Thoracic aorta (tissue), 2 donors: ENCODE measurements at regions not wholly inside any gene's neighbourhood (a gene's known extent, or its start where the extent isn't known, plus 50 kb on each side); places are given as distances from the start of the nearest gene placed in this dataset.
"Not testable (repeated sequence)": the region's sequence is repeated elsewhere in the genome, so short reads cannot be mapped to it uniquely, and the experiment has no call there.

Source experiments
- ATAC-seq: fragments of 150-250 bp; one replicate; pipeline ENCODE4 v1.8.0; 2017; ENCODE audit warnings: low read depth; ENCODE audit not compliant: insufficient number of reproducible peaks, low FRiP score
- DNase-seq: peaks from one replicate; pipeline ENCODE4 v3.0.0-alpha.2; 2020; ENCODE audit warnings: low spot score
- H3K27ac ChIP-seq, 2 donors: fragments of 200-600 bp; sonication (generic); 1 replicate in 1 of 2; 2 replicates in 1 of 2; pipeline ENCODE4 v1.5.1; 2016; ENCODE audit warnings: mild to moderate bottlenecking in 2 of 2, moderate library complexity in 2 of 2
- H3K27me3 ChIP-seq: fragments of 200-600 bp; sonication (generic); replicated peaks from 2 replicates; pipeline ENCODE4 v1.6.0; 2016; ENCODE audit warnings: mild to moderate bottlenecking; ENCODE audit not compliant: insufficient read depth
- H3K36me3 ChIP-seq: fragments of 200-600 bp; sonication (generic); one replicate; pipeline ENCODE4 v1.5.1; 2016
- H3K4me1 ChIP-seq, 2 donors: fragments of 200-600 bp; sonication (generic); 1 replicate in 1 of 2; 2 replicates in 1 of 2; pipeline versions ENCODE4 v1.5.1 to v1.6.0; 2016; ENCODE audit warnings: low read depth in 2 of 2, mild to moderate bottlenecking in 1 of 2; ENCODE audit not compliant: control insufficient read depth in 1 of 2
- H3K4me3 ChIP-seq: fragments of 200-600 bp; sonication (generic); 2 replicates; pipeline ENCODE4 v1.5.1; 2016; ENCODE audit warnings: mild to moderate bottlenecking
- H3K9me3 ChIP-seq: fragments of 200-600 bp; sonication (generic); 2 replicates; pipeline ENCODE4 v1.5.1; 2016
- TF ChIP-seq, protein P1 (sequence below): fragments of 200-600 bp; sonication (generic); IDR thresholded peaks from one replicate; pipeline ENCODE4 v1.5.1; 2019; ENCODE audit warnings: antibody characterized with exemption

- TF ChIP-seq, protein P1, sequence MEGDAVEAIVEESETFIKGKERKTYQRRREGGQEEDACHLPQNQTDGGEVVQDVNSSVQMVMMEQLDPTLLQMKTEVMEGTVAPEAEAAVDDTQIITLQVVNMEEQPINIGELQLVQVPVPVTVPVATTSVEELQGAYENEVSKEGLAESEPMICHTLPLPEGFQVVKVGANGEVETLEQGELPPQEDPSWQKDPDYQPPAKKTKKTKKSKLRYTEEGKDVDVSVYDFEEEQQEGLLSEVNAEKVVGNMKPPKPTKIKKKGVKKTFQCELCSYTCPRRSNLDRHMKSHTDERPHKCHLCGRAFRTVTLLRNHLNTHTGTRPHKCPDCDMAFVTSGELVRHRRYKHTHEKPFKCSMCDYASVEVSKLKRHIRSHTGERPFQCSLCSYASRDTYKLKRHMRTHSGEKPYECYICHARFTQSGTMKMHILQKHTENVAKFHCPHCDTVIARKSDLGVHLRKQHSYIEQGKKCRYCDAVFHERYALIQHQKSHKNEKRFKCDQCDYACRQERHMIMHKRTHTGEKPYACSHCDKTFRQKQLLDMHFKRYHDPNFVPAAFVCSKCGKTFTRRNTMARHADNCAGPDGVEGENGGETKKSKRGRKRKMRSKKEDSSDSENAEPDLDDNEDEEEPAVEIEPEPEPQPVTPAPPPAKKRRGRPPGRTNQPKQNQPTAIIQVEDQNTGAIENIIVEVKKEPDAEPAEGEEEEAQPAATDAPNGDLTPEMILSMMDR = no peak
- Histone ChIP-seq H3K9me3 (no peaks in the 10 kb centered on the region), H3K27me3 (no peaks in the 10 kb centered on the region), H3K27ac (no peak overlapping the region), H3K4me1 (peaks cover 0 to 6% of the 10 kb centered on the region in 2 donors), H3K36me3 (no peaks in the 10 kb centered on the region), H3K4me3 (no peak overlapping the region)
- ATAC-seq = no peak
- no peak for DNase-seq
Measured at GRCh38 chr5:135264451-135265440, 134.3 kb downstream of the MACROH2A1 start.

DNA sequence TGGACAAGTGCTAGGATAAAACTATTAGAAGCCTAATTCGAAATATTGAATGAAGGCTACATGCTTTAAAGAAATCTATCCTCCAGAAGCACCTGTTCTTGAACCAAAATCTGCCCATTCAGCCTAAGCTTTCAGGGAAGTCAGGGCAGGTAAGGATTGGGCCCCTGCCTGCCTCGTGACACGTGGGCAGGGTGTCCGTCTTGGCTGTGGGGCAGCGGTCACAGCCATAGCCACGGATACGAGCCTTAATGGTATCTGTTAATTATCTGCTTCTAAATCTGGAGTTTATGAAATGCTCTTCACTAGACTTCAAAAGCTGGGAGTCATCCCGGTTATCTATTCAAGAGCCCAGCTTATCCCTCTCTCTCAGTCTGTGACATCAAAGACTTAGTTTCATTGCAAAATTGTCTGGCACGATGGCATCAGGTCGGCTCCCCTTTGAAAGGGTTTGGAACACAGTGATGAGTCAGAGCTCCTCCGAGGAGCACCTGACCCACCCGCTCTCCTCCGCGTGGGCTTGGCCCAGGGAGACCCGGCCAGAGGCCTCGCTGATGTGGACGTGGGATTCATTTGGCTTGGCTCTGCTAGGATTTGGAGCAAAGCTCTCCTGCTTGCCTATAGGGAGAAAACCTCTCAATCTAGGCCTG, 135.9 kb downstream of the MACROH2A1 start:
- DNase-seq (no peak), ATAC-seq (no peak)
- TF ChIP-seq, protein P1 = no peak
- no peaks in the 10 kb centered on the region for H3K9me3 ChIP-seq
- no peaks in the 10 kb centered on the region for H3K27me3 ChIP-seq
- H3K36me3 ChIP-seq = no peaks in the 10 kb centered on the region
- no peak overlapping the region for H3K27ac ChIP-seq
- H3K4me1 ChIP-seq = no peaks in the 10 kb centered on the region
- no peak overlapping the region for H3K4me3 ChIP-seq

DNA sequence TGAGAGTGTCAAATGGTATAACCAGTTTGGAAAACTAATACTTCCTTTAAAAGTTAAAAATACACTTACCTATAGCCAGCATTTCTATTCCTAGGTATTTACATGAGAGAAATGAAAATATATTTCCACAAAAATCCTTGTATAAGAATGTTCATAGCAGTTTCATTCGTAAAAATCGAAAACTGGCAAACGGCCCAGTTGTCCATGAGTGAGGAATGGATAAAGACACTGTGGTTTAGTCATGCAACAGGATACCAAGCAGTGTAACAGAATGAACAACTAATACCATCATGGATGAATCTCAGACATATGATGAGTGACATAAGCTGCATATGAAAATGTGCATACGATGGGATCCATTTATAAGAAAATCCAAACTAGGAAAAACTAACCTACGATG, 136.7 kb downstream of the MACROH2A1 start:
- TF ChIP-seq, protein P1 = no peak
- H3K9me3 ChIP-seq = no peaks in the 10 kb centered on the region
- H3K4me3 ChIP-seq = no peak overlapping the region

GRCh38 chr5:135260108-135260507, 138.9 kb downstream of the MACROH2A1 start:
- not testable (repeated sequence) for ATAC-seq, DNase-seq

More for the DNA sequence above, 136.7 kb downstream of the MACROH2A1 start:
- Histone ChIP-seq H3K27me3 (no peaks in the 10 kb centered on the region), H3K36me3 (no peaks in the 10 kb centered on the region), H3K27ac (no peak overlapping the region), H3K4me1 (peaks cover 0 to under 1% of the 10 kb centered on the region in 2 donors)
- DNase-seq (no peak), ATAC-seq (no peak)

GRCh38 chr5:135255461-135256178, 143.4 kb downstream of the MACROH2A1 start:
- Histone ChIP-seq H3K27me3 (no peaks in the 10 kb centered on the region), H3K9me3 (no peaks in the 10 kb centered on the region), H3K27ac (no peak overlapping the region), H3K4me1 (peaks cover 0 to 4% of the 10 kb centered on the region in 2 donors), H3K36me3 (no peaks in the 10 kb centered on the region), H3K4me3 (no peak overlapping the region)
- DNase-seq = no peak
- TF ChIP-seq, protein P1 = no peak
- no peak for ATAC-seq

More at GRCh38 chr5:135260108-135260507, 138.9 kb downstream of the MACROH2A1 start:
- H3K36me3 ChIP-seq, H3K9me3 ChIP-seq, H3K4me3 ChIP-seq, H3K27ac ChIP-seq, H3K4me1 ChIP-seq, H3K27me3 ChIP-seq: not testable (repeated sequence)
